SU-DHL-6 (cell line): ENCODE measurements at regions not wholly inside any gene's neighbourhood (a gene's known extent, or its start where the extent isn't known, plus 50 kb on each side); places are given as distances from the start of the nearest gene placed in this dataset.
A peak's percentile ranks its signal among the peaks of the same experiment; 100 is the strongest.

Experiments used
- H2AFZ ChIP-seq: fragments of 200-600 bp; sonication (generic); 2 replicates; pipeline ENCODE4 v1.6.1; 2014; ENCODE audit warnings: low read depth, mild to moderate bottlenecking, moderate library complexity, mixed read lengths, antibody characterized with exemption, low read length; ENCODE audit not compliant: severe bottlenecking
- H3F3A ChIP-seq: fragments of 200-600 bp; shearing (Covaris generic); 2 replicates; pipeline ENCODE4 v1.6.0; 2016; ENCODE audit warnings: antibody characterized with exemption, mild to moderate bottlenecking; ENCODE audit not compliant: insufficient read depth
- H3K27ac ChIP-seq: fragments of 200-600 bp; sonication (generic); 2 replicates; pipeline ENCODE4 v1.5.1; 2016; ENCODE audit warnings: low read depth, mild to moderate bottlenecking, low read length, moderate library complexity, mixed read lengths
- H3K27me3 ChIP-seq: fragments of 200-600 bp; sonication (generic), shearing (Covaris generic); 2 replicates; pipeline ENCODE4 v1.6.0; 2014; ENCODE audit warnings: mild to moderate bottlenecking, low read length
- H3K36me3 ChIP-seq: fragments of 200-600 bp; sonication (generic); 2 replicates; pipeline ENCODE4 v1.6.1; 2014; ENCODE audit warnings: mild to moderate bottlenecking, low read length, mixed read lengths
- H3K4me2 ChIP-seq: fragments of 300-600, 200-600 bp; shearing (Covaris generic), sonication (generic); 2 replicates; pipeline ENCODE4 v1.6.0; 2014; ENCODE audit warnings: low read length, low read depth, mild to moderate bottlenecking; ENCODE audit not compliant: poor library complexity, severe bottlenecking
- H3K4me3 ChIP-seq: fragments of 200-600 bp; sonication (generic); 2 replicates; pipeline ENCODE4 v1.5.1; 2014; ENCODE audit warnings: antibody characterized with exemption, low read length, mild to moderate bottlenecking, mixed read lengths; ENCODE audit not compliant: insufficient read depth, poor library complexity, severe bottlenecking
- H3K79me2 ChIP-seq: fragments of 200-600 bp; sonication (generic); 2 replicates; pipeline ENCODE4 v1.6.1; 2014; ENCODE audit warnings: mild to moderate bottlenecking, low read length, moderate library complexity; ENCODE audit not compliant: insufficient read depth
- H3K9ac ChIP-seq: fragments of 200-600 bp; sonication (generic); 2 replicates; pipeline ENCODE4 v1.7.0; 2014; ENCODE audit warnings: mild to moderate bottlenecking, low read length
- H3K9me2 ChIP-seq: fragments of 200-600 bp; sonication (generic); replicated peaks from 2 replicates; pipeline ENCODE4 v1.6.1; 2014; ENCODE audit warnings: low read length; ENCODE audit not compliant: insufficient read depth
- H3K9me3 ChIP-seq: fragments of 200-600 bp; sonication (generic); 2 replicates; pipeline ENCODE4 v1.6.1; 2014; ENCODE audit warnings: low read length, mixed read lengths; ENCODE audit not compliant: insufficient read depth
- H4K20me1 ChIP-seq: fragments of 200-600 bp; sonication (generic); 2 replicates; pipeline ENCODE4 v1.6.1; 2014; ENCODE audit warnings: low read depth, mild to moderate bottlenecking, antibody characterized with exemption, low read length, moderate library complexity, mixed read lengths
- EZH2phosphoT487 ChIP-seq: fragments of 200-600 bp; sonication (generic), shearing (Covaris generic); conservative IDR thresholded peaks from 2 replicates; pipeline ENCODE4 v1.6.1; 2018; ENCODE audit warnings: mild to moderate bottlenecking, antibody characterized with exemption, low read length, moderate library complexity, mixed read lengths
- TF ChIP-seq, protein P1 (sequence below): fragments of 200-600 bp; sonication (generic); IDR thresholded peaks from one replicate; pipeline ENCODE4 v1.5.1; 2017; ENCODE audit warnings: antibody characterized with exemption, mild to moderate bottlenecking, low read length, moderate library complexity; ENCODE audit not compliant: insufficient read depth, poor library complexity, severe bottlenecking

DNA sequence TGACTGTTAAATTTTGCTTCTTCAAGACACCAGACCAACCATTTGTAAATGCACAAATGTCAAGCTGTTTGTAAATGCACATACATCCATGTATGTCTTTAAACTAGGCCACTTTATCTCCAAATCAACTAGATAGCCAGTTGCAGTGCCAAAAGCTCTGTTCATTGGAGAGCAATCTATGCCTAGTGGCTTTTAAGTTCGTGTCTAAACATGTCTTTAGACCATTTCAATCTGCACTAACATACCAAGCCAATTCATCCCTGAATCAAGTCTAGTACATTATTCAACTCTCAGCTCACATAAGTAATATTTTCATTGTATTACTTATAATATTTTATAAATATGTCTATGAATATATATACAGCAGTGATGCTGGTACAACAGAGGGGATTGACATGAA is 985.9 kb downstream of the CDH18 start:
- Histone ChIP-seq H3K9ac (no peak overlapping the region), H3K4me2 (no peak overlapping the region), H3K27me3 (no peaks in the 10 kb centered on the region), H3K9me2 (no peaks in the 10 kb centered on the region), H3K79me2 (no peaks in the 10 kb centered on the region), H4K20me1 (no peaks in the 10 kb centered on the region), H3K36me3 (no peaks in the 10 kb centered on the region), H3K4me3 (no peak overlapping the region), H3K27ac (no peak overlapping the region), H3K9me3 (no peaks in the 10 kb centered on the region), H2AFZ (no peak overlapping the region), H3F3A (no peaks in the 10 kb centered on the region)
- TF ChIP-seq, protein P1, sequence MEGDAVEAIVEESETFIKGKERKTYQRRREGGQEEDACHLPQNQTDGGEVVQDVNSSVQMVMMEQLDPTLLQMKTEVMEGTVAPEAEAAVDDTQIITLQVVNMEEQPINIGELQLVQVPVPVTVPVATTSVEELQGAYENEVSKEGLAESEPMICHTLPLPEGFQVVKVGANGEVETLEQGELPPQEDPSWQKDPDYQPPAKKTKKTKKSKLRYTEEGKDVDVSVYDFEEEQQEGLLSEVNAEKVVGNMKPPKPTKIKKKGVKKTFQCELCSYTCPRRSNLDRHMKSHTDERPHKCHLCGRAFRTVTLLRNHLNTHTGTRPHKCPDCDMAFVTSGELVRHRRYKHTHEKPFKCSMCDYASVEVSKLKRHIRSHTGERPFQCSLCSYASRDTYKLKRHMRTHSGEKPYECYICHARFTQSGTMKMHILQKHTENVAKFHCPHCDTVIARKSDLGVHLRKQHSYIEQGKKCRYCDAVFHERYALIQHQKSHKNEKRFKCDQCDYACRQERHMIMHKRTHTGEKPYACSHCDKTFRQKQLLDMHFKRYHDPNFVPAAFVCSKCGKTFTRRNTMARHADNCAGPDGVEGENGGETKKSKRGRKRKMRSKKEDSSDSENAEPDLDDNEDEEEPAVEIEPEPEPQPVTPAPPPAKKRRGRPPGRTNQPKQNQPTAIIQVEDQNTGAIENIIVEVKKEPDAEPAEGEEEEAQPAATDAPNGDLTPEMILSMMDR, result no peak
- TF ChIP-seq EZH2phosphoT487, result no peak

DNA sequence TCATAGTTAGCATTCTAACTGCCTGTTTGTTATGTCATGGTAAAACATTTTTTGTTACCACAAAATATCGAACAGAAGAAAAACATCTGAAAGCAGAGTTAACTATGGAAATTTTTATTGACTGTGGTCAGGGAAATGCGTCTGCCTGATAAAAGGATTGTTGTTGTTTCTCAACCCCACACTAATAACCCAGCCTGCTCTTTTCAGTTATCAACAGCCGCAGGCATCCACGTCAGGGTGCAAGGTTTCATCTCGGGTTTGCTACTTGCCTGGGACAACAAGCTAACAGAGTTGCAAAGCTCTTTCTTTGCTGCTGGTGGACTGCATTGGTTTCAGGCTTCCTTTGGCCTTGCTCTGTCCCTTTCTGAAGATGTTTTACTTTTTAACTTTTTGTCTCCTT is 969.2 kb downstream of the CDH18 start:
- H2AFZ ChIP-seq, result peak overlapping the region; percentile 37
- no peaks in the 10 kb centered on the region for H3K79me2 ChIP-seq
- H3K4me3 ChIP-seq, result no peak overlapping the region
- H3F3A ChIP-seq, result no peaks in the 10 kb centered on the region
- no peak for TF ChIP-seq EZH2phosphoT487
- TF ChIP-seq, protein P1, result no peak
- no peaks in the 10 kb centered on the region for H3K9me3 ChIP-seq
- H3K9ac ChIP-seq, result no peak overlapping the region
- no peaks in the 10 kb centered on the region for H3K9me2 ChIP-seq
- H3K4me2 ChIP-seq, result no peak overlapping the region
- no peaks in the 10 kb centered on the region for H4K20me1 ChIP-seq
- no peak overlapping the region for H3K27ac ChIP-seq
- no peaks in the 10 kb centered on the region for H3K27me3 ChIP-seq
- H3K36me3 ChIP-seq, result no peaks in the 10 kb centered on the region

DNA sequence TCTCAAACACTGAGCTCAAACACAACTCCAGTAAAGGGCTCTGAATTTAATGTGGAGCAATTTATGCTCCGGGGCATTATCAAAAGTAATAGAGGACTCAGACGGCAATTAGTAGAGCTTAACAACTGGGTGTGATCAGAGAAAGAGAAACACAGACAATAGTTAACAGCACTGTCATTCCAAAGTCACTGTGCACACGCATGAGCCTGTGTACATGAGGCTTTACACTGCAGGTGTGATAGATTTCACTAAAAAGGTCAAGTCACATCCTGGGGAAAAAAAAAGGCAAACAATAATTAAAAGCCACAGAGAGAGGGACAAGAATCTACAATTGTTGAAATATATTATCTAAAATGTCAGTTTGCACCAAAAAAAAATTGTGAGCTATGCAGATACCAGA is 956.5 kb downstream of the CDH18 start:
- Histone ChIP-seq H3K27ac (no peak overlapping the region), H3K9ac (no peak overlapping the region), H2AFZ (peak overlapping the region; percentile 21), H3K4me2 (no peak overlapping the region), H3K9me2 (no peaks in the 10 kb centered on the region), H4K20me1 (no peaks in the 10 kb centered on the region), H3K36me3 (no peaks in the 10 kb centered on the region), H3K9me3 (no peaks in the 10 kb centered on the region), H3F3A (no peaks in the 10 kb centered on the region), H3K27me3 (no peaks in the 10 kb centered on the region), H3K79me2 (no peaks in the 10 kb centered on the region), H3K4me3 (no peak overlapping the region)
- TF ChIP-seq, protein P1, result no peak
- TF ChIP-seq EZH2phosphoT487, result no peak
